ELR (cell line): ENCODE measurements at regions not wholly inside any gene's neighbourhood (a gene's known extent, or its start where the extent isn't known, plus 50 kb on each side); places are given as distances from the start of the nearest gene placed in this dataset.

Experiments
- DNase-seq: peaks from one replicate; pipeline ENCODE4 v3.0.0-alpha.2; 2015; ENCODE audit warnings: low read depth

GRCh38 chr10:107398115-107398514, 233.6 kb upstream of the SORCS1 start:
- DNase-seq = no peak

DNA sequence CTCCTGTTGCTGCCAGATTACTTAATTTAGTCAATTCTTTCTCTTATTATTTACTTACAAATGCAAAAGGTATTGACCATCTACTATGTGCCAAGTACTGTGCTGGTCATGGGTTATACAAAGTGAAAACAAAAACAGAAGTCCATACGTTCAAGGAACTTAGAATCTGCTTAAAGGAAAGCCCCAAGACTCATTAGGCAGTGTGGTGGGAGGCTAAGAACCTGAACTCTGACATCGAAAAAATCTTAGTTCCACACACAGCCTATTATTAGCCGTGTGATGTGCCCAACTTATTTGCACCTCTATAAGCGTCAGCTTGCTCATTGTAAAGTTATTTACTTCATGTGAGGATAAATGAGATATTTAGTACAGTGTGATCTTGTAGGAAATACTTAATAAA, 227.4 kb upstream of the SORCS1 start:
- DNase-seq = no peak

- no peak for DNase-seq
Observed at GRCh38 chr10:107390563-107390962, 226.1 kb upstream of the SORCS1 start.

- no peak for DNase-seq
Observed at GRCh38 chr10:107383357-107383756, 218.9 kb upstream of the SORCS1 start.

GRCh38 chr10:107379601-107380000, 215.1 kb upstream of the SORCS1 start:
- no peak for DNase-seq

- no peak for DNase-seq
Observed at GRCh38 chr10:107371801-107372200, 207.3 kb upstream of the SORCS1 start.

DNA sequence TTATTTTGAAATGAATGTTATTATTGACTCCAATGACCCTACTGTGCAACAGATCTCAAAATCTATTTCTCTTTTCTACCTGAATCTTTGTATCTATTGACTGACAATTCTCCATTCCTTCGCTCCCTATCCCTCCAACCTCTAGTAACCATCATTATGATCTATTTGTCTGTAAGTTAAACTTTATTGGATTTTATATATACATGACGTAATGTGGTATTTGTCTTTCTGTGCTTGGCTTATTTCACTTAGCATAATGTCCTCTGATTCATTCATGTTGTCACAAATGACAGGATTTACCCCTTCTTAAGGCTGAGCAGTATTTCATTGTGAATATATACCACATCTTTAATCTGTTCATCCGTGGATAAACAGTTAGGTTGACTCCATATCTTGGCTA, 200.4 kb upstream of the SORCS1 start:
- no peak for DNase-seq

DNA sequence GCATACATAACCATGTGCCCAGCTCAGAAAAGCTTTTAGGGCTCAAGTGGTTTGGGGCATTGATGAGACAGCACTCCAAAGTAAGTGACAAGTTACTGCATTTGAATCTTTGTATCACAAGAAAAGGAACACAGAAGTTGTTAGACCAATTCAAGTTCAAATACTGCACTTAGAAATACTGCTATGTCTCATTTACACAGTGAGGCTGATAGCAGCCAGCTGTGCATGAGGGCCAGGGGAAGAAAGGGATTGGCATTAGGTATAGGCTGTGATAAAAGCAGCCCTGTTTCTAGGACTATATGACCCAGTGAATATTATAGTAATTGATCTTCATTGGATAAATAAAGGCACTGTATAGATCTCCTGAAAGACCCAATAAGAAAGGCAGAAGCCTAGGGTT, 197.8 kb upstream of the SORCS1 start:
- no peak for DNase-seq

DNA sequence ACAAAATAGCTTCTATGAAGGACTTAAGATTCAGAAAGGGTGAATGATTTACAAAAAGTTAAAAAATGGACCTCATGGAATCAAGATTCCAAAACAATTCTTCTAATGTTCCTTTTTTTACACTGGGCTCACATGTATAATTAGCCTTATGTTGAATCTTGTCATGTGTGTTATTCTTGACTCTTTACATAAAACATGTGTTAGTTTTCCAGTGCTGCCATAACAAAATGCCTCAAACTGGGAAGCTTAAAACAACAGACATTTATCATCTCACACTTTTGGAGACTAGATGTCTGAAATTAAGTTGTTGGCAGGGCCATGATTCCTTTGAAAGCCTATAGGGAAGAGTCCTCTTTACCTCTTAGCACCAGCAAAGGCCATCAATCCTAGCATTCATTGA, 192.5 kb upstream of the SORCS1 start:
- DNase-seq = no peak

DNA sequence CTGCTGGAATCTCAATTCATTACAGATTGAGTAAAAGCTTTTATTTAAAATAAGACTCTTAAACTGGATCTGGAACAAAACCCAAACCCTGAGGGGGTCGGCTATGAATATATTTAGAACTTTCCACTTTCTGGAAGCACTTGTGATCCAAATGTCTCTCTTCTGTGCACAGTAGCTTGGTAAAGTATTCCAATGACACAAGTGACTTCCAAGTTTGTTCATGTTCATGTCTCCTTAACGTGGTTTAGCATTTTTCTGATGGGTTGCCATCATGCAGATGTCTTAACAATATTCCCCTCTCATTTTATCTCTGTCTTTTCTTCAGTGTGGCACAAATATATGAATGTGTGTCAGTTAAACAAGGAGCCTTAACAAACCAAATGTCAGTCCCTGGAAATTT, 191.9 kb upstream of the SORCS1 start:
- DNase-seq = no peak

- no peak for DNase-seq
Observed at GRCh38 chr10:107342711-107343110, 178.2 kb upstream of the SORCS1 start.

GRCh38 chr10:107341281-107341680, 176.8 kb upstream of the SORCS1 start:
- DNase-seq = peak; percentile 67

DNA sequence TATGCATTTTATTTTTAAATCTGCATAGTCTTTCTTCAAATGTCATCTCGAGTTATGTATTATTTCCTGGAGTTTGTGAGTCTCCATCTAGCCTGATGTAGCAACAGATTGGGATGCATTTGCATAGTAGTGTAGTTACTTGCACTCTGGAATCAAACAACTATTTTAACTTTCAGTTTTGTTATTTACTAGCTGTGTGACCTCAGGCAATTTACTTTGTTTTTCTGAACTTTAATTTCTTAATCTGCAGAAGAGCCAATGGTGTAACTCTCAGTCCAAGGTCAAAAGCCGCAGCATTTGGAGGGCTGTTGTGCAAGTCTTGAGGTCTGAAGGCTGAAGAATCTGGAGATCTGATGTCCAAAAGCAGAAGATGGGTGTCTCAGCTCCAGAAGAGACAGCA, 175.8 kb upstream of the SORCS1 start:
- peak; percentile 28 for DNase-seq

DNA sequence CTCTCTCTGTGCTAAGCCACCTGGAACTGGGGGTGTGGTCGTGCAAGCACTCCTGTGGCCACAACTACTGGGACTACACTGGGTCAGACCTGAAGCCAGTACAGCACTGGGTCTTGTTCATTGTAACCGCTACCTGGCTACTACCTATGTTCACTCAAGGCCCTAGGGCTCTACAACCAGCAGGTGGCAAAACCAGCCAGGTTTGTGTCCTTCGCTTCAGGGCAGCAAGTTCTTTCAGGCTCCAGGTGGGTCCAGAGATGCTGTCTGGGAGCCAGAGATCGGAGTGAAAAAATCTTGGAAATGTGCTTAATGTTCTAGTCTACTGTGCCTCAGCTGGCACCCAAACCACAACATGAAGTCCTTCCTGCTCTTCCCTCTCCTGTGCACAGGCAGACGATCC, 171.6 kb upstream of the SORCS1 start:
- DNase-seq = no peak

- DNase-seq = no peak
Observed at GRCh38 chr10:107317592-107317991, 153.1 kb upstream of the SORCS1 start.

DNA sequence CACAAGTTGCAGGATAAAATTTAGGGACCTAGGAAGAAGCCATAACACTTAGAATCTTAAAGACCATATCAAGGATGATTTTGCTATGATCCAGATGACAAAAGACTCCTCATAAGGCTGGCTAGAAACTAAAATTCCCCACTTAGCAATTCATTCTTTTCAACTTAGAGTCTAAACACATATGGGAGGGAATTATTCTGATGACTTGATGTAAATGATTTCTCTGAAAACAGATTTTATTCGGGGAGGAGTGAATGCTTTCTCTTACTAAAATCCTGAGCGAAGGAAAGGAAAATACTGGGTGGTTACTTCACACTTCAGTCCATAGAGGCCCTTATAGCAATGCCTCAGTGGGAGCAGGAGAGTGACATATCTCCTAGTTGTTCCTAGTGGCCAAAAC, 138.7 kb upstream of the SORCS1 start:
- DNase-seq = no peak

DNA sequence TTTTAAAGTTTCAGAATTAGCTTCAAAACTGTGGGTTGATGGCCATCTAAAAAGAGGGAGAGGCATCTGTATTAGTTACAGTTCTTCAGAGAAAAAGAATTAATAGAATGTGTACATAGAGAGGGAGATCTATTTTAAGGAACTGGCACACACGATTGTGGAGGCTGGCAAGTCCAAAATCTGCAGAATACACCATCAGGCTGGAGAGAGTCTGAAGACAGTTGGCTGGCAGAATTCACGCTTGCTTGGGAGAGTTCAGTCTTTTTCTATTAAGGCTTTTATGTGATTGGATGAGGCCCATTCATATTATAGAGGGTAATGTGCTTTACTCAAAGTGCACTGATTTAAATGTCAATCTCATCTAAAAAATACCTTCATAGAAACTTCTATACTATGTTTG, 135.1 kb upstream of the SORCS1 start:
- DNase-seq = no peak

GRCh38 chr10:107284187-107284586, 119.7 kb upstream of the SORCS1 start:
- DNase-seq = no peak

- no peak for DNase-seq
Observed at GRCh38 chr10:107280293-107280692, 115.8 kb upstream of the SORCS1 start.

- no peak for DNase-seq
Observed at GRCh38 chr10:107277591-107277990, 113.1 kb upstream of the SORCS1 start.

DNA sequence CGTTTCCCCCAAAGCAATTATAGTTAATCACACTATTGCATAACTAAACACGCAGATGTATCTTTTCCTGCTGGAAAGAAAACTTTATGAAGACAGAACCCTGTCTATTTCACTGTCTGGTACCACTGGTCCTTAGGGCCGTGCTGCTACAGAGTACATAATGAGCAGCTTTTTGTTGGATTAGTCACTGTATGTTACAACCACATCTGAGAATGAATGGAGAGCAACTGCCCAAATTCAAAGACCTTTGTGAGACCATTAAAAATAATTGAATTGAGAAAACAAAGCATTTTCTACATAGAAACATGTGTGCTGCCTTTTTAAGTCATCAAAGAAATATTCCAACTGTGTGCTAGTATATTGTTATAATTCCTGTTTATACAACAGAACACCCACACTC, 111.3 kb upstream of the SORCS1 start:
- DNase-seq = peak; percentile 28

DNA sequence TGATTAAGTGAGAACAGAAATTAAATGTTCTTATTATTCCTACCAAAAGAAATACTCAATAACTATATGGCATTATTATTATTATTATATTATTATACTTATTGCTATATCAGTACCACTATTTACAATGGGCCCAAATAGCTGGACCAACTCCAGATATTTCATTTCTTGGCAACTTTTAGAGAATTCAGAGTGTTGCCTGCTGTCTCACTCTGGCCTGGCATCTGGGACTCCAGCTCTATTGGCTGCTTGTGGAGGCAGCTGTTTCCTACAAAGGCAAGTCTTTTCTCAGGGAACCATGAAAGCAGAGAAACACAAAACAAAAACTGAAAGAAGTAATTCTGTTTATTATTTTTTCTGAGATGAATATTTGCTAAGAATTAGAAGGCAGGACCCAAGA, 105.1 kb upstream of the SORCS1 start:
- no peak for DNase-seq

DNA sequence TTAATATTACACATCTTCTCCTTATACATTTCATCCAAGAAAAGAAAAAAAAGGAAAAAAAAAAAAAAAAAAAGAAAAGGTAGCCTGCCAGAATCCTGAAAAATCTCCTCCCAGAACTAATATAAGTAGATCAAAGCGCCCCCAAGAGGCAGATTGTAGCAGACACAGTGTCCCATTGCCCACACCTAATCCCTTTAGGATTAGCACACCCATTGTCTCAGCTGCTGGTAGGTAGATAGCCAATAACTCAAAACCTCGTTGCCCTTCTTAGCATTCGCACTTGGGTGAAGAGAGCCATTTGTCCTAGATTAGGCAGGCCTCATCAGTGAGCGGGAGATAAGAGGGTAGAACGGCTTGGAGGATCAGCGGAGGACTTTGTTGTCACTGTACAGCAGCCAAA, 100.2 kb upstream of the SORCS1 start:
- DNase-seq = peak; percentile 27

DNA sequence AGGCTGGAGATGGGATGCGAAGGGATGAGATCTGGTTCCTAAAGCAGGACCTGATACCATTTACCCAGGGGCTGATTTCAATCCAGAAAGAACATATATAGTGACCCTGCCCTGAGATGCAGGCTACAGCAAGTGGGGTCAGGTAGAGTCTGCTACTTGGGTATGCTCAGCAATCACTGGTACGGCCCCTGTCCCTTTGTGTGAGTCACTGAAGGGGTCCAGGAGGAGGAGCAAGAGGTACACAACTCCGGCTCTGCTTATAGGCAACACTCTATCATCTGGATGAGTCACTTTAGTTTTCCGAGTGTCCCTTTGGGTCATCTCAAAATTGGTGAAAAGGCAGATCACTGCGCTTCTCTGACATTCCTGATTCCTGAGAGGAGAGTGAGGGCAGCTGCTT, 79.6 kb upstream of the SORCS1 start:
- no peak for DNase-seq

DNA sequence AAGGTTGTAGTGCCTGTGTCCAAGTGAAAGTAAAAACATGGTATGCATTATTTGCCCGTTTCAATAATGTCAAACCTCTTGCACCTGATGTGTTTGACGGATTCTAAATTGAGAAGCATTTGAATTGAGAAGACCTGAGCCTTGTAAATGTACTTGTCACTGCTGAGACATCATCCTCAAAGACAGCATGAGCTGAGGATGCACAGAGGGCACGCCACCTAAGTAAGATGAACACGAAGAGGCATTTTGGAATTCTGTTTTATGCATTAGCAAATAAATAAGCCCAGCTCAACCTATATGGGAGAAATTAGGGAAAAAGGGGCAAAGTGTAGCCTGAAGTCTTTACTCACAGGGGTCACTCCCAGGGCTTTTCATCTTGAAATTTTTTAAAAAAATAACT, 73.8 kb upstream of the SORCS1 start:
- DNase-seq = no peak
